HEK293T (cell line): ENCODE measurements at regions not wholly inside any gene's neighbourhood (a gene's known extent, or its start where the extent isn't known, plus 50 kb on each side); places are given as distances from the start of the nearest gene placed in this dataset.

Experiments
- BHLHE40 ChIP-seq: fragments of 450-650 bp; IDR thresholded peaks from 2 replicates; pipeline ENCODE4 v1.6.1; 2016; ENCODE audit warnings: mild to moderate bottlenecking, moderate library complexity, borderline replicate concordance
- FOXA1 ChIP-seq: fragments of 450-650 bp; IDR thresholded peaks from 2 replicates; pipeline ENCODE4 v1.6.1; 2016; ENCODE audit warnings: mild to moderate bottlenecking
- FOXM1 ChIP-seq: fragments of 450-650 bp; IDR thresholded peaks from 2 replicates; pipeline ENCODE4 v1.6.1; 2017; ENCODE audit warnings: mild to moderate bottlenecking, borderline replicate concordance
- HDGF ChIP-seq: fragments of 450-650 bp; IDR thresholded peaks from 2 replicates; pipeline ENCODE4 v1.6.1; 2017; ENCODE audit warnings: antibody characterized with exemption, borderline replicate concordance
- NFRKB ChIP-seq: fragments of 450-650 bp; IDR thresholded peaks from 2 replicates; pipeline ENCODE4 v1.6.1; 2016; ENCODE audit warnings: mild to moderate bottlenecking, moderate library complexity
- PKNOX1 ChIP-seq: fragments of 450-650 bp; IDR thresholded peaks from 2 replicates; pipeline ENCODE4 v1.6.1; 2016
- SP1 ChIP-seq: fragments of 450-650 bp; IDR thresholded peaks from 2 replicates; pipeline ENCODE4 v1.6.1; 2017
- SUZ12 ChIP-seq: fragments of 450-650 bp; IDR thresholded peaks from 2 replicates; pipeline ENCODE4 v1.6.1; 2016; ENCODE audit warnings: mild to moderate bottlenecking
- TARDBP ChIP-seq: fragments of 450-650 bp; IDR thresholded peaks from 2 replicates; pipeline ENCODE4 v1.6.1; 2016
- ZNF384 ChIP-seq: fragments of 450-650 bp; IDR thresholded peaks from 2 replicates; pipeline ENCODE4 v1.6.1; 2016

GRCh38 chr1:38118976-38119375, 72.4 kb upstream of the POU3F1 start:
- TF ChIP-seq FOXM1, result no peak
- TF ChIP-seq SP1, result no peak
- no peak for TF ChIP-seq PKNOX1
- TF ChIP-seq SUZ12, result no peak
- no peak for TF ChIP-seq TARDBP
- TF ChIP-seq BHLHE40, result no peak
- TF ChIP-seq NFRKB, result no peak
- no peak for TF ChIP-seq FOXA1
- TF ChIP-seq ZNF384, result no peak
- no peak for TF ChIP-seq HDGF
